ENCODE measurements at regions not wholly inside any gene's neighbourhood (a gene's known extent, or its start where the extent isn't known, plus 50 kb on each side); places are given as distances from the start of the nearest gene placed in this dataset.

DNA sequence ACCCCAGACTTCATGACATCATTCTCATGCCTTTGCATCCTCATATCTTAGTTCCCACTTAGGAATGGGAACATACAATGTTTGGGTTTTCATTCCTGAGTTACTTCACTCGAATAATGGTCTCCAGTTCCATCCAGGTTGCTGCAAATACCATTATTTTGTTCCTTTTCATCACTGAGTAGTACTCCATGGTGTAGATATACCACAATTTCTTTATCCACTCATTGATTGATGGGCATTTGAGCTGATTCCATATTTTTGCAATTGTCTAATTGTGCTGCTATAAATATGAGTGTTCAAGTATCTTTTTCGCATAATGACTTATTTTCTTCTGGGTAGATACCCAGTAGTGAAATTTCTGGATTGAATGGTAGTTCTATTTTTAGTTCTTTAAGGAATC, 1026.8 kb downstream of the STPG2 start:
- no peak for DNase-seq (ENCODE audit: low read depth, low spot score)
- CTCF ChIA-PET: no interaction called here
- H2AFZ ChIP-seq (ENCODE audit: control insufficient read depth, low read depth, low read length): no peak overlapping the region
- no peak for FAIRE-seq
- SMC1A ChIA-PET (ENCODE audit: uncharacterized antibody, unreplicated experiment): no interaction called here
- H3K4me1 ChIP-seq (ENCODE audit: control insufficient read depth, insufficient read depth, low read length): no peaks in the 10 kb centered on the region
- POLR2A ChIA-PET: no interaction called here
- no peaks in the 10 kb centered on the region for H3K27me3 ChIP-seq (replicated peaks in 1 of 2; ENCODE audit: control insufficient read depth in 2 of 2, insufficient read depth in 2 of 2, low read length in 1 of 2)
- intact Hi-C loops (cut with micrococcal nuclease; ENCODE audit: unreplicated experiment) (no loop called here), in situ Hi-C loops (cut with MboI) (no loop called here)
- no peak overlapping the region for H3K4me3 ChIP-seq
- no peak for ATAC-seq
- H4K20me1 ChIP-seq (ENCODE audit: control insufficient read depth, insufficient read depth): no peaks in the 10 kb centered on the region
- no peak overlapping the region for H3K9ac ChIP-seq (ENCODE audit: control insufficient read depth, insufficient read depth, low read length)
- RAD21 ChIA-PET (ENCODE audit: unreplicated experiment): no interaction called here
- H3K79me2 ChIP-seq (ENCODE audit: control insufficient read depth, insufficient read depth, low read length): no peaks in the 10 kb centered on the region
- no peaks in the 10 kb centered on the region for H3K36me3 ChIP-seq (ENCODE audit: control insufficient read depth in 2 of 2, insufficient read depth in 2 of 2, low read length in 1 of 2)
- no TSS peak for BruUV-seq (replicated peaks)
- 3% methylated on average over 2 of the region's 2 CpGs for WGBS (ENCODE audit: insufficient coverage, insufficient replicate concordance, low lambda C conversion rate, missing lambda C conversion rate)
- H3K27ac ChIP-seq (ENCODE audit: control insufficient read depth, insufficient read depth): no peak overlapping the region
- H3K4me2 ChIP-seq (ENCODE audit: control insufficient read depth, insufficient read depth): no peak overlapping the region
- no peaks in the 10 kb centered on the region for H3K9me3 ChIP-seq (replicated peaks; ENCODE audit: control insufficient read depth, insufficient read depth, low read length)
- TF ChIP-seq, protein P1, sequence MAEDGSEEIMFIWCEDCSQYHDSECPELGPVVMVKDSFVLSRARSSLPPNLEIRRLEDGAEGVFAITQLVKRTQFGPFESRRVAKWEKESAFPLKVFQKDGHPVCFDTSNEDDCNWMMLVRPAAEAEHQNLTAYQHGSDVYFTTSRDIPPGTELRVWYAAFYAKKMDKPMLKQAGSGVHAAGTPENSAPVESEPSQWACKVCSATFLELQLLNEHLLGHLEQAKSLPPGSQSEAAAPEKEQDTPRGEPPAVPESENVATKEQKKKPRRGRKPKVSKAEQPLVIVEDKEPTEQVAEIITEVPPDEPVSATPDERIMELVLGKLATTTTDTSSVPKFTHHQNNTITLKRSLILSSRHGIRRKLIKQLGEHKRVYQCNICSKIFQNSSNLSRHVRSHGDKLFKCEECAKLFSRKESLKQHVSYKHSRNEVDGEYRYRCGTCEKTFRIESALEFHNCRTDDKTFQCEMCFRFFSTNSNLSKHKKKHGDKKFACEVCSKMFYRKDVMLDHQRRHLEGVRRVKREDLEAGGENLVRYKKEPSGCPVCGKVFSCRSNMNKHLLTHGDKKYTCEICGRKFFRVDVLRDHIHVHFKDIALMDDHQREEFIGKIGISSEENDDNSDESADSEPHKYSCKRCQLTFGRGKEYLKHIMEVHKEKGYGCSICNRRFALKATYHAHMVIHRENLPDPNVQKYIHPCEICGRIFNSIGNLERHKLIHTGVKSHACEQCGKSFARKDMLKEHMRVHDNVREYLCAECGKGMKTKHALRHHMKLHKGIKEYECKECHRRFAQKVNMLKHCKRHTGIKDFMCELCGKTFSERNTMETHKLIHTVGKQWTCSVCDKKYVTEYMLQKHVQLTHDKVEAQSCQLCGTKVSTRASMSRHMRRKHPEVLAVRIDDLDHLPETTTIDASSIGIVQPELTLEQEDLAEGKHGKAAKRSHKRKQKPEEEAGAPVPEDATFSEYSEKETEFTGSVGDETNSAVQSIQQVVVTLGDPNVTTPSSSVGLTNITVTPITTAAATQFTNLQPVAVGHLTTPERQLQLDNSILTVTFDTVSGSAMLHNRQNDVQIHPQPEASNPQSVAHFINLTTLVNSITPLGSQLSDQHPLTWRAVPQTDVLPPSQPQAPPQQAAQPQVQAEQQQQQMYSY (CRISPR knock-in tag; IDR thresholded peaks at IDR 0.05): no peak
- no peak for TF ChIP-seq CHD2 (IDR thresholded peaks at IDR 0.05; ENCODE audit: borderline replicate concordance, low read depth, low read length)
- TF ChIP-seq, protein P2, sequence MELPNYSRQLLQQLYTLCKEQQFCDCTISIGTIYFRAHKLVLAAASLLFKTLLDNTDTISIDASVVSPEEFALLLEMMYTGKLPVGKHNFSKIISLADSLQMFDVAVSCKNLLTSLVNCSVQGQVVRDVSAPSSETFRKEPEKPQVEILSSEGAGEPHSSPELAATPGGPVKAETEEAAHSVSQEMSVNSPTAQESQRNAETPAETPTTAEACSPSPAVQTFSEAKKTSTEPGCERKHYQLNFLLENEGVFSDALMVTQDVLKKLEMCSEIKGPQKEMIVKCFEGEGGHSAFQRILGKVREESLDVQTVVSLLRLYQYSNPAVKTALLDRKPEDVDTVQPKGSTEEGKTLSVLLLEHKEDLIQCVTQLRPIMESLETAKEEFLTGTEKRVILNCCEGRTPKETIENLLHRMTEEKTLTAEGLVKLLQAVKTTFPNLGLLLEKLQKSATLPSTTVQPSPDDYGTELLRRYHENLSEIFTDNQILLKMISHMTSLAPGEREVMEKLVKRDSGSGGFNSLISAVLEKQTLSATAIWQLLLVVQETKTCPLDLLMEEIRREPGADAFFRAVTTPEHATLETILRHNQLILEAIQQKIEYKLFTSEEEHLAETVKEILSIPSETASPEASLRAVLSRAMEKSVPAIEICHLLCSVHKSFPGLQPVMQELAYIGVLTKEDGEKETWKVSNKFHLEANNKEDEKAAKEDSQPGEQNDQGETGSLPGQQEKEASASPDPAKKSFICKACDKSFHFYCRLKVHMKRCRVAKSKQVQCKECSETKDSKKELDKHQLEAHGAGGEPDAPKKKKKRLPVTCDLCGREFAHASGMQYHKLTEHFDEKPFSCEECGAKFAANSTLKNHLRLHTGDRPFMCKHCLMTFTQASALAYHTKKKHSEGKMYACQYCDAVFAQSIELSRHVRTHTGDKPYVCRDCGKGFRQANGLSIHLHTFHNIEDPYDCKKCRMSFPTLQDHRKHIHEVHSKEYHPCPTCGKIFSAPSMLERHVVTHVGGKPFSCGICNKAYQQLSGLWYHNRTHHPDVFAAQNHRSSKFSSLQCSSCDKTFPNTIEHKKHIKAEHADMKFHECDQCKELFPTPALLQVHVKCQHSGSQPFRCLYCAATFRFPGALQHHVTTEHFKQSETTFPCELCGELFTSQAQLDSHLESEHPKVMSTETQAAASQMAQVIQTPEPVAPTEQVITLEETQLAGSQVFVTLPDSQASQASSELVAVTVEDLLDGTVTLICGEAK (IDR thresholded peaks at IDR 0.05; ENCODE audit: borderline replicate concordance): no peak
- TF ChIP-seq, protein P3, sequence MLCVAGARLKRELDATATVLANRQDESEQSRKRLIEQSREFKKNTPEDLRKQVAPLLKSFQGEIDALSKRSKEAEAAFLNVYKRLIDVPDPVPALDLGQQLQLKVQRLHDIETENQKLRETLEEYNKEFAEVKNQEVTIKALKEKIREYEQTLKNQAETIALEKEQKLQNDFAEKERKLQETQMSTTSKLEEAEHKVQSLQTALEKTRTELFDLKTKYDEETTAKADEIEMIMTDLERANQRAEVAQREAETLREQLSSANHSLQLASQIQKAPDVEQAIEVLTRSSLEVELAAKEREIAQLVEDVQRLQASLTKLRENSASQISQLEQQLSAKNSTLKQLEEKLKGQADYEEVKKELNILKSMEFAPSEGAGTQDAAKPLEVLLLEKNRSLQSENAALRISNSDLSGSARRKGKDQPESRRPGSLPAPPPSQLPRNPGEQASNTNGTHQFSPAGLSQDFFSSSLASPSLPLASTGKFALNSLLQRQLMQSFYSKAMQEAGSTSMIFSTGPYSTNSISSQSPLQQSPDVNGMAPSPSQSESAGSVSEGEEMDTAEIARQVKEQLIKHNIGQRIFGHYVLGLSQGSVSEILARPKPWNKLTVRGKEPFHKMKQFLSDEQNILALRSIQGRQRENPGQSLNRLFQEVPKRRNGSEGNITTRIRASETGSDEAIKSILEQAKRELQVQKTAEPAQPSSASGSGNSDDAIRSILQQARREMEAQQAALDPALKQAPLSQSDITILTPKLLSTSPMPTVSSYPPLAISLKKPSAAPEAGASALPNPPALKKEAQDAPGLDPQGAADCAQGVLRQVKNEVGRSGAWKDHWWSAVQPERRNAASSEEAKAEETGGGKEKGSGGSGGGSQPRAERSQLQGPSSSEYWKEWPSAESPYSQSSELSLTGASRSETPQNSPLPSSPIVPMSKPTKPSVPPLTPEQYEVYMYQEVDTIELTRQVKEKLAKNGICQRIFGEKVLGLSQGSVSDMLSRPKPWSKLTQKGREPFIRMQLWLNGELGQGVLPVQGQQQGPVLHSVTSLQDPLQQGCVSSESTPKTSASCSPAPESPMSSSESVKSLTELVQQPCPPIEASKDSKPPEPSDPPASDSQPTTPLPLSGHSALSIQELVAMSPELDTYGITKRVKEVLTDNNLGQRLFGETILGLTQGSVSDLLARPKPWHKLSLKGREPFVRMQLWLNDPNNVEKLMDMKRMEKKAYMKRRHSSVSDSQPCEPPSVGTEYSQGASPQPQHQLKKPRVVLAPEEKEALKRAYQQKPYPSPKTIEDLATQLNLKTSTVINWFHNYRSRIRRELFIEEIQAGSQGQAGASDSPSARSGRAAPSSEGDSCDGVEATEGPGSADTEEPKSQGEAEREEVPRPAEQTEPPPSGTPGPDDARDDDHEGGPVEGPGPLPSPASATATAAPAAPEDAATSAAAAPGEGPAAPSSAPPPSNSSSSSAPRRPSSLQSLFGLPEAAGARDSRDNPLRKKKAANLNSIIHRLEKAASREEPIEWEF (IDR thresholded peaks at IDR 0.05; ENCODE audit: insufficient replicate concordance, low read depth, low read length): no peak
- TF ChIP-seq WRNIP1 (IDR thresholded peaks at IDR 0.05; ENCODE audit: borderline replicate concordance, low read depth, low read length): no peak
- no peak for TF ChIP-seq NFIC (IDR thresholded peaks at IDR 0.05; ENCODE audit: low read depth, low read length)
- TF ChIP-seq MXI1 (IDR thresholded peaks at IDR 0.05; ENCODE audit: low read depth, low read length): no peak
- TF ChIP-seq SP1 (IDR thresholded peaks at IDR 0.05; ENCODE audit: low read depth, low read length): no peak
- TF ChIP-seq SUZ12 (IDR thresholded peaks at IDR 0.05; ENCODE audit: unreplicated experiment): no peak
- TF ChIP-seq CEBPB (IDR thresholded peaks at IDR 0.05; ENCODE audit: borderline replicate concordance in 1 of 2, low read depth in 2 of 2, low read length in 2 of 2): no peak
- TF ChIP-seq TBL1XR1 (IDR thresholded peaks at IDR 0.05; ENCODE audit: low read depth, low read length): no peak
- TF ChIP-seq PML (IDR thresholded peaks at IDR 0.05; ENCODE audit: low read length): no peak

Measured in GM12878 (cell line).